Endothelial cell (in vitro differentiated cells): ENCODE measurements at regions not wholly inside any gene's neighbourhood (a gene's known extent, or its start where the extent isn't known, plus 50 kb on each side); places are given as distances from the start of the nearest gene placed in this dataset.
"Not testable (repeated sequence)": the region's sequence is repeated elsewhere in the genome, so short reads cannot be mapped to it uniquely, and the experiment has no call there.

Experiments used
- DNase-seq: peaks from one replicate; pipeline ENCODE4 v3.0.0; 2021; ENCODE audit warnings: low spot score
- H3K27ac Mint-ChIP-seq: one replicate; pipeline ENCODE4 v1.8.0; 2021; ENCODE audit warnings: mixed read lengths, inconsistent platforms; ENCODE audit not compliant: unreplicated experiment
- H3K27me3 Mint-ChIP-seq: one replicate; pipeline ENCODE4 v1.8.0; 2021; ENCODE audit warnings: mild to moderate bottlenecking, moderate library complexity, mixed read lengths, inconsistent platforms; ENCODE audit not compliant: unreplicated experiment
- H3K36me3 Mint-ChIP-seq: one replicate; pipeline ENCODE4 v1.8.0; 2021; ENCODE audit warnings: mild to moderate bottlenecking, low read depth, mixed read lengths, inconsistent platforms; ENCODE audit not compliant: unreplicated experiment
- H3K4me1 Mint-ChIP-seq: one replicate; pipeline ENCODE4 v1.8.0; 2021; ENCODE audit warnings: mild to moderate bottlenecking, mixed read lengths, inconsistent platforms; ENCODE audit not compliant: unreplicated experiment
- H3K4me3 Mint-ChIP-seq: one replicate; pipeline ENCODE4 v1.8.0; 2021; ENCODE audit warnings: mild to moderate bottlenecking, mixed read lengths, inconsistent platforms; ENCODE audit not compliant: unreplicated experiment
- H3K9me3 Mint-ChIP-seq: one replicate; pipeline ENCODE4 v1.8.0; 2021; ENCODE audit warnings: mixed read lengths, inconsistent platforms; ENCODE audit not compliant: unreplicated experiment
- CTCF ChIP-seq: fragments of 200-600 bp; sonication (generic); IDR thresholded peaks from one replicate; pipeline ENCODE4 v1.5.0; 2021; ENCODE audit warnings: antibody characterized with exemption; ENCODE audit not compliant: unreplicated experiment

DNA sequence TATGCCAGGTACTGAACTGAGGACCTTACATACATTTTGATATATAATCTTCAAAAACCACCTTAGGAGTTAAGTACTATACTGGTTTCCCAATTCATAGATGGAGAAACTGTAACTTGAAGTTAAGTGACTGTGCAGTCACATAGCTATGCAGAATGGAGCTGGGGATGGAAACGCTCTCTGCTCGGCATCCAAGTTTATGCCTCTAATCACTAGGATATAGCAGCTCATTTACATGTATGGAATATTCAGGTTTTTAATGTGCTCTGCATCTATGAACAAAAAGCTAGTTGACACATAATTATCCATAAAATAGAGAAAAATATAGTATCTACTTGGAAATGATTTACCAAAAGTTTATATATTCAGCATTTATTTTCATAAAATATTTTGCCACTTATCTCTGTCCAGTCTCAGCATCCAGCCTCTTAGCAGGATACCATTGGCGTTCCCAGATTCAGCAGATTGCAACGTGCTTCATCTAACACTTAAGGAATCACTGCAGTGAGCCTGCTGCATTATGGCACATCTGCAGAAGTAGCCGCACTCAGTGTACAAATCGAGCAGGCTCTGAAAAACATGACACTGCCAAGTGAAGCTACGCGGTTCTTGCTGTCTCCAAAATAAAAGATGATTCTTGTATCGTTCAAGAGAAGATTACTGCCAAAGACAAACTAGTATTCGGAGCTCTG, 70.4 kb downstream of the MRPL57 start:
- Mint-ChIP-seq H3K9me3 (no peaks in the 10 kb centered on the region), H3K4me1 (peaks cover 19% of the 10 kb centered on the region), H3K27ac (no peak overlapping the region), H3K27me3 (peaks cover 3% of the 10 kb centered on the region), H3K4me3 (no peak overlapping the region), H3K36me3 (no peaks in the 10 kb centered on the region)
- TF ChIP-seq CTCF, result no peak
- no peak for DNase-seq

DNA sequence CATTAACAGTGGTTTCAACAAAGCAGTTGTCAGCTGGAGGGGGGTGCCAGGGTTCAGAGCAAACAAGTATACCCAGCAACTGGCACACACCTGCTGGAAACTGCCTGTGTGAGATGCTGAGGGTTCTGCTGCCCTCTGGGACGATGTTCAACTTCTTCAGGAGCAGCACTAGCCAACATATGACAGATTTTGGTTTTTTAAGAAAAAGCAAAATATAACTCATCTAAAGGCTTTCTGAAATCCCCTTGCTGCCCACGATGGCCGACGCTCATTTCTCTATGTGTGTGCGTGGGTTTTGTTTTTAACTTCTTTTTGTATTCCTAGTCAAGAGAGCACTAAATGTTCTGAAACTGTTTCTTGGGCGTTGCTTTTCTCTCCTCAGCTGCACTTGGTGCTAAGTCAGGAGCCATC, 79.9 kb downstream of the MRPL57 start:
- no peak for DNase-seq
- Mint-ChIP-seq H3K27ac (no peak overlapping the region), H3K9me3 (no peaks in the 10 kb centered on the region), H3K36me3 (no peaks in the 10 kb centered on the region), H3K4me3 (no peak overlapping the region), H3K27me3 (no peaks in the 10 kb centered on the region), H3K4me1 (no peaks in the 10 kb centered on the region)
- no peak for TF ChIP-seq CTCF

- Mint-ChIP-seq H3K9me3 (no peaks in the 10 kb centered on the region), H3K4me1 (no peaks in the 10 kb centered on the region), H3K27ac (no peak overlapping the region)
These were observed 80.4 kb downstream of the MRPL57 start for GRCh38 chr13:21256891-21257290.

DNA sequence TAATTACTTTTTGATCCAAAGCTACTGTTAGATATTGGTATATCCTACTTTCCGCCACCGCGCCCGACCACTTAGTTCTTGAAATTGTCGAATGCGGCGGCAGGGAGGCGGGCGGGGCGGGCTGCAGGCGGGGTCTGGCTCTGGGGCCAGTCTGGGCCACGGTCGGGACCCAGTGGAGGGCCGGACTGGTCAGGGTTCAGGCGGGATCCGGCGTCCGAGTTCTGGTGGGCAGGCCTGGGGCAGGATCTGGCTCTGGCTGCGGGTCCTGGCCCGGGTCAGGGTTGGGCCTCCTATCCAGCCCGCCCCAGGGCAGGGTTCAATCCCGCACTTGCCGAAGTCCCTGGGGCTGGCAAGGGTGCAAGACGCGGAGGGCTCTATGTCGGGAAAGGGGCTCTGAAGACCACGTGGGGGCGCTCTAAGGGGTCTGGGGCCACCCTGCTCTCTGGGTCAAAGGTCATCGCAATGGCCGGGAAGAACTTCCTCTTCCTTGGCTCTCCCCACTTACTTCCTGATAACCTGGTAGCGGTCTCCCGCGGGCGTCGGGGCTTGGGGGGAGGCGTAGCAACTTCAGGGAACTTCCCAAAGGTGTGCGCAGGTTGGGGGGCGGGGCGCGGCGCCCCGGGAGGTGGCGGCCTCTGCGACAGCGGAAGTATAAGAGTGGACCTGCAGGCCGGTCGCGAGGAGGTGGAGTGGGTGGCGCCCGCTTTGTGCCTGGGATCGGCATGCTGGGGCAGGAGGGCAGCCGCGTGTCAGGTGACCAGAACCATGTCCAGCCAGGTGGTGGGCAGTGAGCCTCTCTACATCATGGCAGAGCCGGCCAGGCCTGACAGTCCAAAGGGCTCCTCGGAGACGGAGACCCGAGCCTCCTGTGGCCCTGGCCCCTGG, 83.4 kb downstream of the MRPL57 start:
- TF ChIP-seq CTCF, result no peak
- no peak overlapping the region for H3K27ac Mint-ChIP-seq
- no peaks in the 10 kb centered on the region for H3K27me3 Mint-ChIP-seq
- H3K36me3 Mint-ChIP-seq, result no peaks in the 10 kb centered on the region
- H3K4me1 Mint-ChIP-seq, result no peaks in the 10 kb centered on the region
- no peak overlapping the region for H3K4me3 Mint-ChIP-seq
- H3K9me3 Mint-ChIP-seq, result no peaks in the 10 kb centered on the region
- no peak for DNase-seq

More at GRCh38 chr13:21256891-21257290, 80.4 kb downstream of the MRPL57 start:
- Mint-ChIP-seq H3K4me3 (no peak overlapping the region), H3K36me3 (no peaks in the 10 kb centered on the region), H3K27me3 (no peaks in the 10 kb centered on the region)
- TF ChIP-seq CTCF, result no peak
- no peak for DNase-seq

DNA sequence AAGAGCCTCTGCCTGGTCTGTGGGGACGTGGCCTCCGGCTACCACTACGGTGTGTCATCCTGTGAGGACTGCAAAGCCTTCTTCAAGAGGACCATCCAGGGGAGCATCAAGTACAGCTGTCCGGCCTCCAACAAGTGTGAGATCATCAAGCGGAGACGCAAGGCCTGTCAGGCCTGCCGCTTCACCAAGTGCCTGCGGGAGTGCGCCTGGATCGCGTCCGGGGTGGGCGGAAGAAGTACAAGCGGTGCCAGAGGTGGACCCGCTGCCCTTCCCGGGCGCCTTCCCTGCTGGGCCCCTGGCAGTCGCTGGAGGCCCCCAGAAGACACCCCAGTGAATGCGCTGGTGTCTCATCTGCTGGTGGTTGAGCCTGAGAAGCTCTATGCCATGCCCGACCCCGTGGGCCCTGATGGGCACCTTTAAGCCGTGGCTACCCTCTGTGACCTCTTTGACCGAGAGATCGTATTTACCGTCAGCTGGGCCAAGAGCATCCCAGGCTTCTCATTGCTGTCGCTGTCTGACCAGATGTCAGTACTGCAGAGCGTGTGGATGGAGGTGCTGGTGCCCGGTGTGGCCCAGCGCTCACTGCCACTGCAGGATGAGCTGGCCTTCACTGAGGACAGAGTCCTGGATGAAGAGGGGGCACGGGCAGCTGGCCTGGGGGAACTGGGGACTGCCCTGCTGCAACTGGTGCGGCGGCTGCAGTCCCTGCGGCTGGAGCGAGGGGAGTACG, 84.3 kb downstream of the MRPL57 start:
- H3K9me3 Mint-ChIP-seq, H3K27me3 Mint-ChIP-seq, H3K4me3 Mint-ChIP-seq, H3K36me3 Mint-ChIP-seq, H3K4me1 Mint-ChIP-seq, H3K27ac Mint-ChIP-seq, DNase-seq: not testable (repeated sequence)

DNA sequence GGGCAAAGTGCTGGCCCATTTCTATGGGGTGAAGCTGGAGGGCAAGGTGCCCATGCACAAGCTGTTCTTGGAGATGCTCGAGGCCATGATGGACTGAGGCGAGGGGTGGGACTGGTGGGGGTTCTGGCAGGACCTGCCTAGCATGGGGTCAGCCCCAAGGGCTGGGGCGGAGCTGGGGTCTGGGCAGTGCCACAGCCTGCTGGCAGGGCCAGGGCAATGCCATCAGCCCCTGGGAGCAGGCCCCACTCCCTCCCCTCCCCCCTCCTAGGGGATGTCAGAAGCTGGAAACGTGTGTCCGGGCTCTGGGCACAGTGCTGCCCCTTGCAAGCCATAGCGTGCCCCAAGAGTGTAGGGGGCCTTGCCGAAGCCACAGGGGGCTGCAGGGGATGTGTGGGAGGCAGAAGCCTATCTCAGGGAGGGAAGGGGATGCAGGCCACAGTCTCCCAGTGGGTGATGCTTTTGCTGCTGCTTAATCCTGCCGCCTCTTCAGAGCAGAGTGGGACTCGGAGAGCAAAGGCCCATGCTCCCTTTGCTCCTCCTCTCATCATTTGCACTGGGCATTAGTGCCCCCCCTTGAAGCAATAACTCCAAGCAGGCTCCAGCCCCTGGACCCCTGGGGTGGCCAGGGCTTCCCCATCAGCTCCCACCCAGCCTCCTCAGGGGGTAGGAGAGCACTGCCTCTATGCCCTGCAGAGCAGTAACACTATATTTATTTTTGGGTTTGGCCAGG, 85.2 kb downstream of the MRPL57 start:
- not testable (repeated sequence) for H3K27ac Mint-ChIP-seq, H3K9me3 Mint-ChIP-seq, H3K27me3 Mint-ChIP-seq, H3K4me3 Mint-ChIP-seq, DNase-seq, H3K4me1 Mint-ChIP-seq, H3K36me3 Mint-ChIP-seq

GRCh38 chr13:21263909-21264308, 87.5 kb downstream of the MRPL57 start:
- not testable (repeated sequence) for DNase-seq, H3K4me3 Mint-ChIP-seq, H3K9me3 Mint-ChIP-seq, H3K27ac Mint-ChIP-seq, H3K36me3 Mint-ChIP-seq, H3K27me3 Mint-ChIP-seq, H3K4me1 Mint-ChIP-seq
